GM19351 (cell line): ENCODE measurements at regions not wholly inside any gene's neighbourhood (a gene's known extent, or its start where the extent isn't known, plus 50 kb on each side); places are given as distances from the start of the nearest gene placed in this dataset.

Source experiments
- ATAC-seq: cut with Tn5 transposase; IDR thresholded peaks from one replicate; pipeline ENCODE4 v1.9.1; 2021; ENCODE audit warnings: mild to moderate bottlenecking, moderate library complexity; ENCODE audit not compliant: unreplicated experiment

DNA sequence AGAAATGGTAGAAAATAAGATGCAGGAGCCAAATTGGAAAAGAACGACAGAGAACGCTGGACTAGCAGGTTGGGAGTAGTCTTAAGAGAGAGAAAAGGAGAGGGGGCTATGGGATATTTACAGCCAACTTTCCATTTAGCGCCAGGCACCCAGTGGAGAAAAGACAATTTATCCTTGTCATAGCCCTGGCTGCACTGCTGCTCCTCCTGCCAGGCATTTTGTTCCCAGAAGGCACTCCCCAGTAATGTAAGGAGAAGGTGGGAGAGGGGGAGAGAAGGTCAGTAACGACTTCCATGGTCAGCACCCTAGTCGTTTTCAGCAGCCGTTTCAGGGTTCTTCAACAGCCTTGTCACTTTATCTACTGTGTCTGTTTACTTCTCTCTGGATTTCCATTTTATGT, 159.0 kb downstream of the TRMT11 start:
- no peak for ATAC-seq

GRCh38 chr6:126147291-126147815, 161.0 kb downstream of the TRMT11 start:
- no peak for ATAC-seq

GRCh38 chr6:126148853-126149252, 162.5 kb downstream of the TRMT11 start:
- ATAC-seq, result no peak

- ATAC-seq, result no peak
These were observed 166.0 kb downstream of the TRMT11 start for GRCh38 chr6:126152372-126152745.

DNA sequence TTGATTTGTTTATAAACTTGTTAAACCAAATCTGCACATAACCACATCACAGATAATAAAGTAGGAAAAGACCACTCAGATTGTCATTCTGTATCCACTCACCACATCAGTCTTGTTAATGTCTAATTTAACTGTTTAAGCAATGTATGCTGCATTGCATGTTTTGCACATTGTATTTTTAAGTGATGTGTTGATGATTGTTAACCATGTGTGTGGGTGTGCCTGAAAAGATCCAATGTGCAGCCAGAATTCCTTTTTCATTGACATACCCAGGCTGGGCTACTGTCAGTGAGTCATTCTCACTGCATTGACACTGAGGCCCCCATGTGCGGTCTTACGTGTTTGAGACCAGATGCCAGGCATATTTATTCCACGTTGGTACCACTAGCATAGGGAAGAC, 167.3 kb downstream of the TRMT11 start:
- ATAC-seq, result no peak

DNA sequence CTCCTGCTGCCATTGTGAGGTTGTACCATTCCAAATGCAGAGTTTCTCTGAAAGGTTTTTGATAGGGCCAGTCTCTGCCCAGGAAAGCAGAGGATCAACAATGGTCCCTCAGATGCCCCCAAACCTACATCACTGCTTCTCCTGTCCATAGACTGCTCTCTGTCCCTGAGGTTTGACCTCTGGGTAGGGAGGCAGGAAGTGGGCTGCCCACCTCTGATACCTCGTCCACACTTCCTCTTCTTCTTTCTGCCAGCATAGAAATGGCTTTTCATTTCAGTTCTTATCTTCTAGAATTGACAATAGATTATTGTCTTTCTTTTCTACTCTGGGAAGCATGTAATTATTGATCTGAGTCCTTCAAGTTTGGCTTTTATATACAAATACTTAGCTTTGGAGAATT, 170.6 kb downstream of the TRMT11 start:
- ATAC-seq, result peak; percentile 88

GRCh38 chr6:126167726-126168125, 172.2 kb upstream of the CENPW start:
- ATAC-seq, result no peak

- no peak for ATAC-seq
These were observed 169.5 kb upstream of the CENPW start for GRCh38 chr6:126170433-126170832.

DNA sequence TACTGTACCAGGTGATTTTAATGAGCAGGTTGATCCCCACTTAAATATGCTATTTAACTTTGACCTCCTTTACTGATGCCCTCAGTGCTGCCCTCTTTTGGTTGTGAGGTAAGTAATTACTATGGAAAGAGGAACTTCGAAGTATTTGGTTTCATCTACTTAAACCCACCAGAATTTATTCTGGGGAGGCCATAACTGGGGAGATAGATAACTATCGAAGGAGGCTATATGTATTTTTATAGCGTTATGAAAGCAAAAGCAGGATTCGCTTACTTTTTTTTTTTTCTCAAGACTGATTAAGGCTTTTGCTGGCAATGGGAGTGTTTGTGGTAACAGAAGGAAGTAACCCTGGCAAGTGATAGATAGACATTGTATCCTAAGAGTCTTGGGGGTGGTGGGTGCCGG, 168.9 kb upstream of the CENPW start:
- peak; percentile 94 for ATAC-seq

DNA sequence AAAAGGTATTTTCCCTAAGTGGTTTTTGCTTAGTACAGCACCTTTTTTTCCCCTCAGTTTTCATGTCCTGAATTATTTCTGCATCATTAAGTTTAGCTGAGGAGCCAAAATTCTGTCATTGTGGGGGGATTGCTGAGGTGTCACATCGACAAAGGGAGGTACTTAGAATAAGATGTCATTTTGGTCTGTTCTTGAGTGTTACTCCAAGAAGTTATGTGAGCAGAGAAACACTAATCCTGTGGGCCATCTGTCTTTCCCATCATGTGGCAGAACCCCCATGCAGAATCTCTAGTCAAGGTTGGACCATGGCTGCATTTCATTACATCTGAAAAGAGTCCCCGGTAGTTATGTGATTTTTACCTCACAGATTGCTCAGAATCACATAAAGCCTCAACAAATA, 167.8 kb upstream of the CENPW start:
- no peak for ATAC-seq

DNA sequence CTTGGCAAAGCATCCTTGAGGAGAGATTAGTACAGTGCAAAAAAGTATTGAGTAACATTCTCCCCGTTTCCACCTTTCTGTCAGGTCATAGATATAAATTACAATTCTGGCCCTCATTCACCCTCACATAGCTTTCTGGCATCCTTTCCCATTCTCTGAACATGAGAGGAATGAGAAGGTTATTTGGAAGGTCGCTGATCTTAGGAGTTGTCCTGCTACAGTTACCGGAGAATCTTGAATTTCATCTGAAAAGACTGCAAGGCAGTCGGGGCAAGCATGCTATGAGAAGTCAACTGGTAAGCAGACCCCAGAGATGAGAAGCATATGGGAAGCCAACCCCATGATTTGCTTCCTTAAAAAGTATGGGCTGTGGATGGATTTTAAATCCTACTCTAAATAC, 166.7 kb upstream of the CENPW start:
- no peak for ATAC-seq

GRCh38 chr6:126174697-126175096, 165.2 kb upstream of the CENPW start:
- ATAC-seq, result no peak

GRCh38 chr6:126175251-126175650, 164.7 kb upstream of the CENPW start:
- no peak for ATAC-seq

GRCh38 chr6:126176282-126176681, 163.6 kb upstream of the CENPW start:
- peak; percentile 56 for ATAC-seq

DNA sequence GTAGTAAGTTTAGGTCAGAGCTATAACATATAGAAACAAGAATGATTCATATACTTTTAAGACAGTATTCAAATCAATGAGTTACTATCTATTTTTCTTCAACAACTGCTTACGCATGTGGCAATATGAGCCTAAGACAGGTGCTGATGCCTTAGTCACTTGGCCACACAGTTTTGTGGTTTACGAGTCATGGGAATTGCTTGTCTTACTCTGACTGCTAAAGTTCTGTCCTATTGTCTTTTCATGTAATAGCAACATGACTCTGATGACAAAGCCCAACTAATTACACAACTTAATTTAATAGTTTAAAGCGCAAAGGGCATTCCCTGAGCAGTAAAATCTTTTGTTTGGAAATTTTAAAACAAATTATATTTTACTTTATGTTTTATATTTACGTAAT, 159.3 kb upstream of the CENPW start:
- ATAC-seq, result peak; percentile 41

DNA sequence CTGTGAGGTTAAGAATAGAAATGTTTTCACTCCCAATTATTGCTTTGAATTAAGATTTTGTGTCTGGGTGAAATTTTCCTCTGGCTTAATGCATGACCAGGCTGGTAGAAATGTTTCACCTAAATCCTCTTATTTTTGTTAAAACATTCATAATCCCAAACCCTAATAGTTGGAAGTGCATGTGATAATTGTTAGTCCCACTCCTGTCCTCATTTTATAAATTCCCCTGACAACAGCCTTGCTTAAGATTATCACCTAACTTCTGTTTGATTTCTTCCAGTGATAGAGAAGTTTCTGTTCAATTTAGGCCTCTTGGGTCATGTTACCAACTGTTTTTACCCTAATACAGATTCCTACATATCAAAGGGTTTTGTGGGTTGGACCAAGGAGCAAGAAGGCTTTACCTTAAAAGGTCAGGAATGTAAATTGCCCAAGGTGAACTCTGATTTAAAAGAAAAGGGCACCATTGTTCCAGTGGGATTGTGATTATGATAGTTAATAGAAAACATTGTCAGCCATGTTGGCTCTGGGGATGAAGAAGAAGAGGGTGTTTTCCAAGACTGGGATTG, 158.7 kb upstream of the CENPW start:
- no peak for ATAC-seq

- no peak for ATAC-seq
These were observed 158.0 kb upstream of the CENPW start for GRCh38 chr6:126181890-126182289.

DNA sequence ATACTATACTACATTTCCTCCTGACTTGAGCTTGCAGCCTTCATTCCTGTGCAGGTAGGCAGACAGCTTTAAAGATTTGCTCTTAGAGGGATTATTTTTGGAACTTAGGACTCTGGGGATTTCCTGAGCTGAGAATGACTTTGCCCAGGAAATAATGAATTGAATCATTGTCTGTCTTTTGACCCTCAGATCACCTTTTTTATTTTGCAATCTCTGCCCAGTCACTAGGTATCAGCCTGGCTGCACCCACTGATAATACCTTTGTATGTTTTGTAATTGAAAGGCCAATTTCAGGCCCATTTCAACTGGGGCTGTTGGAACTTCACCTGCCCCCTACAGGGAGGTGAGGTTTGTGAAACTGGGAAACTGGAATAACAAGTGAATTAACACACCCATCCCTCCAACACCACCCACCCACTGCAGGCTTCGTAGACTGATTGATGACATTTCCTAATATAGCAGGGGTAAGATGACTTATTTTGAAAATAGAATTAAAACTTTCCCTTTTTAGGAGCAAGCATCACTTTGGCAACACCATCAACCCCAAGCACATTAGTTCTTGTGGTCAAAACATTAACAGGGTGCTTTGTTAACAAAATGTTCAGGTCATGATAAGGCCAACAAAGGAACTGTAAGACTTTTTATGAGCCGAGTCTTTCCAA, 157.1 kb upstream of the CENPW start:
- no peak for ATAC-seq

- ATAC-seq, result no peak
These were observed 154.1 kb upstream of the CENPW start for GRCh38 chr6:126185774-126186173.

GRCh38 chr6:126188279-126188909, 151.5 kb upstream of the CENPW start:
- no peak for ATAC-seq

DNA sequence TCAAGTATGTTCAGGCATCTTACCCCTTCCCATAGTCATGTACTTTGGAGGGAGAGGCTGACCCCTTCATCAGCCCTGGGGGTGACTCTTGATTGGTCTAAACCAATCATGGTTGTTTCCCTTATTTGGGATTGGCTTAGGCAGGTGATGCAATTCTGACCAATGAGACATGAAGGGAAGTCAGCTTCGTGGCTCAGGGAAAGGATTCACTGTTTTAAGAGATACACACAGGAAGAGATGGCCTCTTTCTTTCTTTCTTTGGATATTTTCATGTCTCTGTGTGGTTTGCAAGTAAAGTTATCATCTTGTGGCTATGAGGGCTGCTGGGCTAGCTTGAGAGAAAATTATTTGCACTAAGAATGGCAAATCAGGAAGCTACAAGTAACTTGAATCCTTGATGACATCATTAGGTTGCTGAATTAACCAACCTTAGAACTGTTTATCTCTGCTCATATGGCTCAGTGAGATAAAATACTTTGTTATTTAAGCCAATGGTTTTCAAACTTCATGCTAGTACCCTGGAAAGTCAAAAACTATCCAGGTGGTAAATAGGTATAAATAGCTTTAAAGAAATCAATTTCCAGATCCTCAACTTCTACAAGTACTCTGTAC, 144.2 kb upstream of the CENPW start:
- ATAC-seq, result no peak

- no peak for ATAC-seq
These were observed 141.3 kb upstream of the CENPW start for GRCh38 chr6:126198631-126199030.
